Neural cell (in vitro differentiated cells): ENCODE measurements at regions not wholly inside any gene's neighbourhood (a gene's known extent, or its start where the extent isn't known, plus 50 kb on each side); places are given as distances from the start of the nearest gene placed in this dataset.

ENCODE experiments used
- H2AFZ ChIP-seq: fragments of 200-600, 300-800 bp; sonication (generic), shearing (Covaris generic); 2 replicates; pipeline ENCODE4 v1.6.0; 2014; ENCODE audit warnings: low read depth, mild to moderate bottlenecking, antibody characterized with exemption, low read length, moderate library complexity
- H3F3A ChIP-seq: fragments of 200-600 bp; shearing (Covaris generic); 2 replicates; pipeline ENCODE4 v1.6.1; 2016; ENCODE audit warnings: mild to moderate bottlenecking, moderate library complexity, mixed read lengths, antibody characterized with exemption, low read length; ENCODE audit not compliant: insufficient read depth, poor library complexity, severe bottlenecking
- H3K27ac ChIP-seq: fragments of 200-600, 300-800 bp; sonication (generic), shearing (Covaris generic); 2 replicates; pipeline ENCODE4 v1.5.1; 2014; ENCODE audit warnings: mild to moderate bottlenecking, low read length, moderate library complexity
- H3K27me3 ChIP-seq: fragments of 300-800, 200-600 bp; sonication (generic), shearing (Covaris generic); 2 replicates; pipeline ENCODE4 v1.6.0; 2014; ENCODE audit warnings: mild to moderate bottlenecking, low read depth, low read length, moderate library complexity; ENCODE audit not compliant: insufficient read depth
- H3K36me3 ChIP-seq: fragments of 300-800, 200-600 bp; sonication (generic), shearing (Covaris generic); 2 replicates; pipeline ENCODE4 v1.5.1; 2014; ENCODE audit warnings: mild to moderate bottlenecking, antibody characterized with exemption, low read length, moderate library complexity; ENCODE audit not compliant: insufficient read depth
- H3K4me2 ChIP-seq: fragments of 300-800, 200-600 bp; sonication (generic), shearing (Covaris generic); 2 replicates; pipeline ENCODE4 v1.6.0; 2014; ENCODE audit warnings: mild to moderate bottlenecking, low read length
- H3K4me3 ChIP-seq: fragments of 300-800, 200-600 bp; sonication (generic), shearing (Covaris generic); 2 replicates; pipeline ENCODE4 v1.5.1; 2014; ENCODE audit warnings: mild to moderate bottlenecking, low read length, moderate library complexity
- H3K79me2 ChIP-seq: fragments of 200-600 bp; shearing (Covaris generic); replicated peaks from 2 replicates; pipeline ENCODE4 v1.6.0; 2014; ENCODE audit warnings: mild to moderate bottlenecking, low read length, moderate library complexity; ENCODE audit not compliant: insufficient read depth
- H3K9ac ChIP-seq: fragments of 300-800, 200-600 bp; sonication (generic), shearing (Covaris generic); 2 replicates; pipeline ENCODE4 v1.6.1; 2016; ENCODE audit warnings: mild to moderate bottlenecking, low read length, mixed read lengths
- H3K9me2 ChIP-seq: fragments of 200-600 bp; shearing (Covaris generic); 2 replicates; pipeline ENCODE4 v1.6.1; 2016; ENCODE audit warnings: mild to moderate bottlenecking, low read length, mixed read lengths; ENCODE audit not compliant: insufficient read depth
- H3K9me3 ChIP-seq: fragments of 200-600, 300-800 bp; sonication (generic), shearing (Covaris generic); 2 replicates; pipeline ENCODE4 v1.6.1; 2016; ENCODE audit warnings: mild to moderate bottlenecking, mixed run types, low read length, moderate library complexity, mixed read lengths
- H4K20me1 ChIP-seq: fragments of 200-600 bp; shearing (Covaris generic); 2 replicates; pipeline ENCODE4 v1.6.1; 2016; ENCODE audit warnings: mild to moderate bottlenecking, mixed run types; ENCODE audit not compliant: insufficient read depth
- CTCF ChIP-seq: fragments of 450-650 bp; IDR thresholded peaks from 2 replicates; pipeline ENCODE4 v1.5.1; 2014; ENCODE audit warnings: antibody characterized with exemption, mild to moderate bottlenecking, moderate library complexity; ENCODE audit not compliant: poor library complexity, severe bottlenecking
- EP300 ChIP-seq: fragments of 450-650 bp; conservative IDR thresholded peaks from 2 replicates; pipeline ENCODE4 v1.6.1; 2014; ENCODE audit warnings: antibody characterized with exemption, mild to moderate bottlenecking, moderate library complexity; ENCODE audit not compliant: poor library complexity, severe bottlenecking
- EZH2 ChIP-seq: fragments of 200-600, 300-800 bp; shearing (Covaris generic), sonication (generic); IDR thresholded peaks from 2 replicates; pipeline ENCODE4 v1.6.1; 2014; ENCODE audit warnings: antibody characterized with exemption, low read length, borderline replicate concordance, mild to moderate bottlenecking; ENCODE audit not compliant: insufficient read depth, poor library complexity, severe bottlenecking
- MXI1 ChIP-seq: fragments of 450-650 bp; conservative IDR thresholded peaks from 2 replicates; pipeline ENCODE4 v1.6.1; 2014; ENCODE audit warnings: antibody characterized with exemption, mild to moderate bottlenecking; ENCODE audit not compliant: poor library complexity, severe bottlenecking
- POLR2AphosphoS5 ChIP-seq: IDR thresholded peaks from 2 replicates; pipeline ENCODE4 v1.6.1; 2012
- RAD21 ChIP-seq: fragments of 450-650 bp; conservative IDR thresholded peaks from 2 replicates; pipeline ENCODE4 v1.6.1; 2014; ENCODE audit warnings: antibody characterized with exemption, mild to moderate bottlenecking, moderate library complexity
- REST ChIP-seq: IDR thresholded peaks from 2 replicates; pipeline ENCODE4 v1.6.1; 2012; ENCODE audit warnings: borderline replicate concordance
- SMC3 ChIP-seq: fragments of 450-650 bp; conservative IDR thresholded peaks from 2 replicates; pipeline ENCODE4 v1.6.1; 2014; ENCODE audit warnings: antibody characterized with exemption, mild to moderate bottlenecking, moderate library complexity; ENCODE audit not compliant: poor library complexity
- TAF1 ChIP-seq: IDR thresholded peaks from 2 replicates; pipeline ENCODE4 v1.6.1; 2012; ENCODE audit warnings: low read depth

- H3F3A ChIP-seq: no peaks in the 10 kb centered on the region
- TF ChIP-seq REST (no peak), CTCF (no peak), SMC3 (no peak), EZH2 (no peak), POLR2AphosphoS5 (no peak), MXI1 (no peak), EP300 (no peak), RAD21 (no peak)
- H3K9me3 ChIP-seq: no peaks in the 10 kb centered on the region
- no peaks in the 10 kb centered on the region for H3K36me3 ChIP-seq
- no peaks in the 10 kb centered on the region for H3K9me2 ChIP-seq
- no peaks in the 10 kb centered on the region for H4K20me1 ChIP-seq
- H3K4me3 ChIP-seq: no peak overlapping the region
- no peak overlapping the region for H3K4me2 ChIP-seq
- no peak overlapping the region for H2AFZ ChIP-seq
- H3K9ac ChIP-seq: no peak overlapping the region
- no peaks in the 10 kb centered on the region for H3K79me2 ChIP-seq
- no peak overlapping the region for H3K27ac ChIP-seq
- H3K27me3 ChIP-seq: no peaks in the 10 kb centered on the region
These were observed 427.9 kb upstream of the DCN start for GRCh38 chr12:91610561-91610960.

DNA sequence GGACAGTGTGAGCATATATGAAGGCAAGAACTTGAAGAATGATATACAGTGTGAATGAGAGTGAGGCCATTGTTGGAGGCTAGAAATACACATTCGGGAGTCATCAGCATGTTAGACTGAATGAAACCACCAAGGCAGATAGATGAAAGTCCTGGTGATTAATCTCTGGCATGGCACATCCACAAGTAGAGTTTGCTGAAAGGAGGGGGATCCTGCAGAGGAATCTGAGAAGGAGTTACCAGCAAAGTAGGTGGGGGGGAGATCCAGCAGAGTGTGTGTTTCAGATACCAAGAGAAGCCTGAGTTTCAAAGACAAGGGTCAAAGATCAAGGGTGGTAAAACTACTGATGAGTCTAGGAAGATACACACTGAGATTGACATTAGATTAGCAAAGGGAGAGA, 426.7 kb upstream of the DCN start:
- H3K4me3 ChIP-seq: no peak overlapping the region
- no peaks in the 10 kb centered on the region for H3K27me3 ChIP-seq
- TF ChIP-seq CTCF (no peak), REST (no peak), EZH2 (no peak), POLR2AphosphoS5 (no peak), EP300 (no peak), MXI1 (no peak), TAF1 (no peak), RAD21 (no peak), SMC3 (no peak)
- no peaks in the 10 kb centered on the region for H3K9me3 ChIP-seq
- no peak overlapping the region for H3K27ac ChIP-seq
- no peak overlapping the region for H3K9ac ChIP-seq
- no peaks in the 10 kb centered on the region for H3K36me3 ChIP-seq
- no peaks in the 10 kb centered on the region for H3K79me2 ChIP-seq
- H3F3A ChIP-seq: no peaks in the 10 kb centered on the region
- no peaks in the 10 kb centered on the region for H3K9me2 ChIP-seq
- H3K4me2 ChIP-seq: no peak overlapping the region
- no peak overlapping the region for H2AFZ ChIP-seq
- no peaks in the 10 kb centered on the region for H4K20me1 ChIP-seq
